ENCODE measurements at regions not wholly inside any gene's neighbourhood (a gene's known extent, or its start where the extent isn't known, plus 50 kb on each side); places are given as distances from the start of the nearest gene placed in this dataset.

DNA sequence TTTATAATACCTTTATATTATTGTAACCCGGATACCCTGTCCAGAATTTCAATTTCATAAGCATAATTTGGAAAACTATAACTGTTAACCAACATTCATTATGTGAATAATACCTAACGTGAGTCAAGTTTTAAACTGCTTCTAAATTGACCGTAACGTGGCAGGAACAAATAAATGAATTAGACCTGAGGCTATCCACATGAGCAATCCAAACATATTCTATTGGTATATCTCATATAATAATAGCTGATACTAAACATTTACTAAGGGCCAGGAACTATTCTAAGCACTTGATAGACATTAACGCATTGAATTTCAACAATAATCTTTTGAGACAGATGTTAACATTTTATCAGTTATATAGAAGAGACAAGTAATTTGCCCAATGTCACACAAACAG lies 276.4 kb downstream of the MEF2C start:
- TF ChIP-seq, protein P1, sequence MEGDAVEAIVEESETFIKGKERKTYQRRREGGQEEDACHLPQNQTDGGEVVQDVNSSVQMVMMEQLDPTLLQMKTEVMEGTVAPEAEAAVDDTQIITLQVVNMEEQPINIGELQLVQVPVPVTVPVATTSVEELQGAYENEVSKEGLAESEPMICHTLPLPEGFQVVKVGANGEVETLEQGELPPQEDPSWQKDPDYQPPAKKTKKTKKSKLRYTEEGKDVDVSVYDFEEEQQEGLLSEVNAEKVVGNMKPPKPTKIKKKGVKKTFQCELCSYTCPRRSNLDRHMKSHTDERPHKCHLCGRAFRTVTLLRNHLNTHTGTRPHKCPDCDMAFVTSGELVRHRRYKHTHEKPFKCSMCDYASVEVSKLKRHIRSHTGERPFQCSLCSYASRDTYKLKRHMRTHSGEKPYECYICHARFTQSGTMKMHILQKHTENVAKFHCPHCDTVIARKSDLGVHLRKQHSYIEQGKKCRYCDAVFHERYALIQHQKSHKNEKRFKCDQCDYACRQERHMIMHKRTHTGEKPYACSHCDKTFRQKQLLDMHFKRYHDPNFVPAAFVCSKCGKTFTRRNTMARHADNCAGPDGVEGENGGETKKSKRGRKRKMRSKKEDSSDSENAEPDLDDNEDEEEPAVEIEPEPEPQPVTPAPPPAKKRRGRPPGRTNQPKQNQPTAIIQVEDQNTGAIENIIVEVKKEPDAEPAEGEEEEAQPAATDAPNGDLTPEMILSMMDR (IDR thresholded peaks at IDR 0.05; ENCODE audit: low read depth, low read length): no peak
- Histone ChIP-seq H3K9me3 (no peaks in the 10 kb centered on the region), H3K36me3 (no peaks in the 10 kb centered on the region), H3K4me1 (no peaks in the 10 kb centered on the region), H3K27me3 (no peaks in the 10 kb centered on the region), H3K4me3 (ENCODE audit: low read depth, low read length) (no peak overlapping the region)
- no peak for DNase-seq

DNA sequence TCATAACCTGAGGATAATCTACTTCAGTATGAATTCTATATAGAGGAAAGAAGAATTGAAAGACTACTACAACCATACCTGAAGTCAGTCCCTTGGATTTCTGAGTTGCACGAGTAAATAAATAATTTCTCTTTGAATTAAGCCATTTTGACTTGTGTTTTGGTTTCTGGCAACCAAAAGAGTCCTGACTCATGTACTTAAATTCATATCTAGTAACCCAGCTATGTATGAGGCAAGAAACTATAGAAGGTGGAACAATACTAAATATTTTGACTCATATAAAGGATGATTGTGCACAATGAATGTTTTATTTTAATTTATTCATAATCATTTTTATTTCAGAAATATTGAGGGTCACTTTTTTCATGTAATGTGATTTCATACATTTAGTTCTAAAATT lies 276.8 kb downstream of the MEF2C start:
- no peaks in the 10 kb centered on the region for H3K4me1 ChIP-seq
- H3K4me3 ChIP-seq (ENCODE audit: low read depth, low read length): no peak overlapping the region
- TF ChIP-seq, protein P1 (IDR thresholded peaks at IDR 0.05; ENCODE audit: low read depth, low read length): no peak
- no peaks in the 10 kb centered on the region for H3K9me3 ChIP-seq
- no peak for DNase-seq
- no peaks in the 10 kb centered on the region for H3K27me3 ChIP-seq
- H3K36me3 ChIP-seq: no peaks in the 10 kb centered on the region

DNA sequence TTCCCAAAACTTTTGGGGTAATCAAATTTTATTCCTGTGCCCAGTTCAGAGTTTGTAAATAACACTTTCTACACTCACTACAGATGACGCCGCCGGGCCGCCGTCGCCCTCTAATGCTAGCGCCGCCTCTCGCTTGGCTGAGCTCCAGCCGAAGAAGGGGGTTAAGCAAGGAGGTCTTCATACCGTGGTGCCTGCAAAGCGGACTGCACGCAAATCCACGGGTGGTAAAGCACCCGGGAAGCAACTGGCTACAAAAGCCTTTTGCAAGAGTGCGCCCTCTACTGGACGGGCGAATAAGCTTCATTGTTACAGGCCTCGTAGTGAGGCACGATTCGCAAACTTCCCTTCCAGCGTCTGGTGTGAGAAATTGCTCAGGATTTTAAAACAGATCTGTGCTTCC lies 280.4 kb downstream of the MEF2C start:
- H3K9me3 ChIP-seq: no peaks in the 10 kb centered on the region
- peak; percentile 26 for DNase-seq
- H3K4me1 ChIP-seq: no peaks in the 10 kb centered on the region
- no peaks in the 10 kb centered on the region for H3K36me3 ChIP-seq
- no peaks in the 10 kb centered on the region for H3K27me3 ChIP-seq
- H3K4me3 ChIP-seq (ENCODE audit: low read depth, low read length): no peak overlapping the region
- TF ChIP-seq, protein P1 (IDR thresholded peaks at IDR 0.05; ENCODE audit: low read depth, low read length): peak; percentile 48

DNA sequence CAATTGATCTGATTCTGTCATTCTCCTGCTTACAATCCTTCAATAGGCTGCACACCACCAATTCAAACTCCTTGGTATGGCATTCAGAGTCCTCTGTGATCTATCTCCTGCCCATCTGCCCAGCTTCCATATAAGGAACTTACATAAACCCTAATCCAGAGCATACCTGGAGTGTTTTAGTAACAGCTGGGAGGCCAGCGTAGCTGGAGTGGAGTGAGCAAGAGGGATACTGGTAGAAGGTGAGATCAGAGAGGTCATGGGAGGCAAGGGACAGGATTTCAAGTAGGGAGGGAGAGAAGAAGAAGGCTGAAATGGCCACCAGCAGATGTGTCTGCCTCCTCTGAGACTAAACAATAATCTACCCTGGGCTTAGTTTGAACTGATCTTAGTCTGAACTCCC lies 288.5 kb downstream of the MEF2C start:
- no peaks in the 10 kb centered on the region for H3K9me3 ChIP-seq
- DNase-seq: no peak
- TF ChIP-seq, protein P1 (IDR thresholded peaks at IDR 0.05; ENCODE audit: low read depth, low read length): no peak

DNA sequence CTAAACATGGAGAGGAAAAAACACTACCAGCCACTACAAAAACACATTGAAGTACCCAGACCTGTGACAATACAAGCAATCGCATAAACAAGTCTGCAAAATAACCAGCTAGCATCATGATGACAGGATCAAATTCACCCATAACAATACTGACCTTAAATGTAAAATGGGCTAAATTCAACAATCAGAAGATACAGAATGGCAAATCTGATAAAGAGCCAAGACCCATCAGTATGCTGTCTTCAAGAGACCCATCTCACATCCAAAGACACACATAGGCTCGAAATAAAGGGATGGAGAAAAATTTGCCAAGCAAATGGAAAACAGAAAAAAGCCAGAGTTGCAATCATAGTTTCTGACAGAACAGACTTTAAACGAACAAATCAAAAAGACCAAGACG lies 294.4 kb downstream of the MEF2C start:
- Histone ChIP-seq H3K4me3 (ENCODE audit: low read depth, low read length) (no peak overlapping the region), H3K27me3 (no peaks in the 10 kb centered on the region), H3K9me3 (no peaks in the 10 kb centered on the region), H3K4me1 (no peaks in the 10 kb centered on the region), H3K36me3 (no peaks in the 10 kb centered on the region)
- TF ChIP-seq, protein P1 (IDR thresholded peaks at IDR 0.05; ENCODE audit: low read depth, low read length): no peak
- no peak for DNase-seq

More for the DNA sequence above, 288.5 kb downstream of the MEF2C start:
- Histone ChIP-seq H3K4me1 (no peaks in the 10 kb centered on the region), H3K4me3 (ENCODE audit: low read depth, low read length) (no peak overlapping the region), H3K36me3 (no peaks in the 10 kb centered on the region), H3K27me3 (no peaks in the 10 kb centered on the region)

DNA sequence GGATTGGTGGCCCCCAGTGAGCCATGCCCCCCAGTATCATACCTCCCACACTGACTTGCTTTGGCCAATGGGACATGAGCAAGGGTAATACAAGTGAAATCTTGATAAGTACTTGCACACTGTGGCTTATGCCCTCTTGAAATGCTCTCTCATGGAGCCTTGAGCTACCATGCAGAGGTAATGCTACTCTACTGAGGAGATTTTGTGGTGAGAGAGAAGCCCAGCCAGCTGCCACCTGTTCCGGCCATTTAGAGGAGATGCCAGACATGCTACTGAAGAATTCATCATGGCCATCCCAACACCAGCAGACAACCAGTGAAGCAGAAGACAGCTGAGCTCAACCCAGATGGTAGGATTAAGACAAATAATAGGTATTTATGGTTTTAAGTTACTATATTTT lies 299.5 kb downstream of the MEF2C start:
- no peaks in the 10 kb centered on the region for H3K9me3 ChIP-seq
- TF ChIP-seq, protein P1 (IDR thresholded peaks at IDR 0.05; ENCODE audit: low read depth, low read length): no peak
- no peak overlapping the region for H3K4me3 ChIP-seq (ENCODE audit: low read depth, low read length)
- no peaks in the 10 kb centered on the region for H3K4me1 ChIP-seq
- no peaks in the 10 kb centered on the region for H3K36me3 ChIP-seq
- no peaks in the 10 kb centered on the region for H3K27me3 ChIP-seq
- DNase-seq: no peak
